ENCODE measurements at regions not wholly inside any gene's neighbourhood (a gene's known extent, or its start where the extent isn't known, plus 50 kb on each side); places are given as distances from the start of the nearest gene placed in this dataset.

GRCh38 chr3:187995667-187996066 lies 158.3 kb upstream of the LPP start:
- 0 out of 2 replicates have a peak, but pooled peaks cover 3% of the 10 kb centered on the region for H3K27me3 ChIP-seq (ENCODE audit: insufficient read depth, low read length)
- H3K4me3 ChIP-seq (ENCODE audit: low read length), result no peak overlapping the region
- no peak overlapping the region for H3K9ac ChIP-seq (ENCODE audit: low read depth, low read length)
- peaks cover 20% of the 10 kb centered on the region for H3K4me1 ChIP-seq (ENCODE audit: insufficient read depth, low read length)
- H3K9me3 ChIP-seq (ENCODE audit: insufficient read depth, low read depth, low read length), result no peaks in the 10 kb centered on the region
- no peaks in the 10 kb centered on the region for H3K36me3 ChIP-seq (ENCODE audit: insufficient read depth, low read length)
- H3K27ac ChIP-seq (ENCODE audit: low read depth, low read length), result no peak overlapping the region

- Histone ChIP-seq H3K27ac (ENCODE audit: low read depth, low read length) (no peak overlapping the region), H3K4me3 (ENCODE audit: low read length) (no peak overlapping the region), H3K27me3 (ENCODE audit: insufficient read depth, low read length) (0 out of 2 replicates have a peak, but pooled peaks cover 3% of the 10 kb centered on the region), H3K4me1 (ENCODE audit: insufficient read depth, low read length) (peaks cover 14% of the 10 kb centered on the region), H3K36me3 (ENCODE audit: insufficient read depth, low read length) (no peaks in the 10 kb centered on the region), H3K9me3 (ENCODE audit: insufficient read depth, low read depth, low read length) (no peaks in the 10 kb centered on the region), H3K9ac (ENCODE audit: low read depth, low read length) (no peak overlapping the region)
- 87% methylated on average over 2 of the region's 2 CpGs for WGBS
These were observed 157.3 kb upstream of the LPP start for GRCh38 chr3:187996609-187997008.

GRCh38 chr3:187997490-187997889 lies 156.5 kb upstream of the LPP start:
- Histone ChIP-seq H3K36me3 (ENCODE audit: insufficient read depth, low read length) (no peaks in the 10 kb centered on the region), H3K9ac (ENCODE audit: low read depth, low read length) (no peak overlapping the region), H3K9me3 (ENCODE audit: insufficient read depth, low read depth, low read length) (no peaks in the 10 kb centered on the region), H3K4me3 (ENCODE audit: low read length) (no peak overlapping the region), H3K27ac (ENCODE audit: low read depth, low read length) (no peak overlapping the region), H3K27me3 (ENCODE audit: insufficient read depth, low read length) (0 out of 2 replicates have a peak, but pooled peaks cover 3% of the 10 kb centered on the region), H3K4me1 (ENCODE audit: insufficient read depth, low read length) (peaks cover 14% of the 10 kb centered on the region)
- 83% methylated on average over 5 of the region's 5 CpGs for WGBS

GRCh38 chr3:187997946-187998561 lies 155.9 kb upstream of the LPP start:
- peaks cover 14% of the 10 kb centered on the region for H3K4me1 ChIP-seq (ENCODE audit: insufficient read depth, low read length)
- H3K4me3 ChIP-seq (ENCODE audit: low read length), result no peak overlapping the region
- no peak overlapping the region for H3K27ac ChIP-seq (ENCODE audit: low read depth, low read length)

DNA sequence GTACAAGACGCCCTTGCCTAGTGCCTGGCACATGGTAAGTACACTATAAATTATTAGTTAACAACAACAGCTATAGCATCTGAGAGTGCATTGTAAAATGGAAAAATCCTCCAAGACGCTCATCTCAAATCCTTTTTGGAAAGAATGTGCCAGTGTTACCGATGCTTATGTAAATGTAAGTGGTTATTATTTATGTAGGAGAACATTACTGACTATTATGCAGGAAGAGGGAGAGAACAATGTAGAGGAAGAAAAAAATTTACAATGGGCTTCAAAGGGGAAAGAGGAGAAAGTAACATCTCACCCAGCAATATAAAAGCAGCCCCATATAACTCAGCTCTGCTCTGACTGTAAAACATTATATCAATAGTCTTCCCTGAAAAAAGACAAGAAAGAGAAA lies 155.3 kb upstream of the LPP start:
- Histone ChIP-seq H3K27ac (ENCODE audit: low read depth, low read length) (no peak overlapping the region), H3K9me3 (ENCODE audit: insufficient read depth, low read depth, low read length) (no peaks in the 10 kb centered on the region), H3K36me3 (ENCODE audit: insufficient read depth, low read length) (no peaks in the 10 kb centered on the region), H3K4me1 (ENCODE audit: insufficient read depth, low read length) (peaks cover 19% of the 10 kb centered on the region), H3K9ac (ENCODE audit: low read depth, low read length) (no peak overlapping the region), H3K4me3 (ENCODE audit: low read length) (no peak overlapping the region), H3K27me3 (ENCODE audit: insufficient read depth, low read length) (0 out of 2 replicates have a peak, but pooled peaks cover 3% of the 10 kb centered on the region)
- WGBS, result 93% methylated on average over 2 of the region's 3 CpGs

More at GRCh38 chr3:187997946-187998561, 155.9 kb upstream of the LPP start:
- Histone ChIP-seq H3K9me3 (ENCODE audit: insufficient read depth, low read depth, low read length) (no peaks in the 10 kb centered on the region), H3K27me3 (ENCODE audit: insufficient read depth, low read length) (0 out of 2 replicates have a peak, but pooled peaks cover 3% of the 10 kb centered on the region), H3K36me3 (ENCODE audit: insufficient read depth, low read length) (no peaks in the 10 kb centered on the region), H3K9ac (ENCODE audit: low read depth, low read length) (no peak overlapping the region)
- 90% methylated on average over 9 of the region's 9 CpGs for WGBS

DNA sequence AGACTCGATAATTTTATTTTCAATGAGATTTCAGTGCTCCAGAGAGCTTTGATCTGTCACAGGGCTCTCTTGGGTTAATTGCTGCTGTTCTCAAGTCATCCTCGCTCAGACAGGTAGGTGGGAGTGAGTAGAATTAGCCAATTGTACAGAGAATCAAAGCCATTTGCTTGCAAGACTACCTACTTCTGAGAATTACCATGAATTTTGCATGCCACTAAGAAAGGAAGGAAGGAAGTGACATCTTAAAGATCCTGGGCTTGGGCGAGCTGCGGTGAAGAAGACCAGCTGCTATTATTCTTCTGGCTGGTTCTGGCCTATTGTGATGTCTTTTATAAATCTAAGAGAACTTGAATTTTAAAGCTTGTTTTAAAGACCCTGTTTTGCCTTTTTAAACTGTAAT lies 154.1 kb upstream of the LPP start:
- H3K9me3 ChIP-seq (ENCODE audit: insufficient read depth, low read depth, low read length), result no peaks in the 10 kb centered on the region
- H3K27me3 ChIP-seq (ENCODE audit: insufficient read depth, low read length), result 0 out of 2 replicates have a peak, but pooled peaks cover 3% of the 10 kb centered on the region
- 67% methylated on average over 4 of the region's 4 CpGs for WGBS
- no peak overlapping the region for H3K27ac ChIP-seq (ENCODE audit: low read depth, low read length)
- H3K36me3 ChIP-seq (ENCODE audit: insufficient read depth, low read length), result no peaks in the 10 kb centered on the region
- H3K9ac ChIP-seq (ENCODE audit: low read depth, low read length), result no peak overlapping the region
- H3K4me1 ChIP-seq (ENCODE audit: insufficient read depth, low read length), result peaks cover 24% of the 10 kb centered on the region
- H3K4me3 ChIP-seq (ENCODE audit: low read length), result no peak overlapping the region

DNA sequence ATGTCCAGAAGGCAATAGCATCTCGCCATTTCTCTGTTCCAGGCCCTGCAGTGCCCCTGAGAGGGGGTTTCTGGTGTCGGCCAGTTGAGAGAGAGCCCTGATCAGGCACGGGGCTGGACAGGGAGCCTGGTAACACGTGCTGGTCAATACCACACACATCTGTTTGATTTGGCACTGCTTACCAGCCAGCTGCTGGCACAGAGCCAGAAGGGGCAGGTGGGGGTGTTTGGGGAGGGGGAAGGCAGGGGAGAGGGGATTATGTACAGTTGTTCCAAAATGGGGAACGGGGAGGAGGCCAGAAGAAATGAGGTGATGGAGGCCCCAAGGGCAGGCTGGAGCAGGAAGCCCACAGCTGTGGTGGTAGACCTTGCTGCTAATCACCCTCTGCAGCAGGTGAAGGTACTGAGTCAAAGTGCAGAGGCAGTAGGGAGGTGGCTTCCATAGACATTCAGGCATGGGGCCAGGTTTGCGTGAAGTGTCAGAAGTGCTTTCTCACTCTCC lies 153.5 kb upstream of the LPP start:
- Histone ChIP-seq H3K4me1 (ENCODE audit: insufficient read depth, low read length) (peaks cover 24% of the 10 kb centered on the region), H3K27ac (ENCODE audit: low read depth, low read length) (no peak overlapping the region), H3K9ac (ENCODE audit: low read depth, low read length) (no peak overlapping the region), H3K36me3 (ENCODE audit: insufficient read depth, low read length) (no peaks in the 10 kb centered on the region), H3K4me3 (ENCODE audit: low read length) (no peak overlapping the region), H3K9me3 (ENCODE audit: insufficient read depth, low read depth, low read length) (no peaks in the 10 kb centered on the region), H3K27me3 (ENCODE audit: insufficient read depth, low read length) (0 out of 2 replicates have a peak, but pooled peaks cover 3% of the 10 kb centered on the region)
- 90% methylated on average over 6 of the region's 6 CpGs for WGBS

GRCh38 chr3:188001093-188001492 lies 152.9 kb upstream of the LPP start:
- peaks cover 24% of the 10 kb centered on the region for H3K4me1 ChIP-seq (ENCODE audit: insufficient read depth, low read length)
- 0 out of 2 replicates have a peak, but pooled peaks cover 3% of the 10 kb centered on the region for H3K27me3 ChIP-seq (ENCODE audit: insufficient read depth, low read length)
- no peaks in the 10 kb centered on the region for H3K36me3 ChIP-seq (ENCODE audit: insufficient read depth, low read length)
- H3K4me3 ChIP-seq (ENCODE audit: low read length), result no peak overlapping the region
- H3K9me3 ChIP-seq (ENCODE audit: insufficient read depth, low read depth, low read length), result no peaks in the 10 kb centered on the region
- H3K9ac ChIP-seq (ENCODE audit: low read depth, low read length), result no peak overlapping the region
- WGBS, result 90% methylated on average over 3 of the region's 3 CpGs
- H3K27ac ChIP-seq (ENCODE audit: low read depth, low read length), result no peak overlapping the region

DNA sequence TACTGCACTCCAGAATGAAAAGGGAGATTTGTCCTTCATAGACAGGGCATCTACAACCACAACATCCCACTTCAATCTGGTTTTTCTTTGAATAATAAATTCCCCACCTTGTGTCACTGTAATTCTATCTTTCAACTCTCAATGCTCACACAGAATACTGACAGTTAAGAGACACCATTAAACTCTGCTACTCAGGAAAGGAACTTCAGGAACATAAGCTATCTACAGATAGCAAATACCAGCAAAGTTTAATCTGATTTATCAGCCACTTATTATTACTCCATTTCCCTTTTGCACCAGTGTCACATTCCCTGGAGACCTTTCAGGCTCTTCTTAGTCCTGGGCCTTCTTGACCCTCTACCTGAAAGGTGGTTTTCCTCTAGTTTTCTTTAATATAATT lies 152.0 kb upstream of the LPP start:
- Histone ChIP-seq H3K4me3 (ENCODE audit: low read length) (no peak overlapping the region), H3K36me3 (ENCODE audit: insufficient read depth, low read length) (no peaks in the 10 kb centered on the region), H3K9me3 (ENCODE audit: insufficient read depth, low read depth, low read length) (no peaks in the 10 kb centered on the region), H3K4me1 (ENCODE audit: insufficient read depth, low read length) (peaks cover 24% of the 10 kb centered on the region), H3K27me3 (ENCODE audit: insufficient read depth, low read length) (0 out of 2 replicates have a peak, but pooled peaks cover 1% of the 10 kb centered on the region), H3K9ac (ENCODE audit: low read depth, low read length) (no peak overlapping the region), H3K27ac (ENCODE audit: low read depth, low read length) (no peak overlapping the region)

- 87% methylated on average over 1 of the region's 1 CpG for WGBS
- H3K27me3 ChIP-seq (ENCODE audit: insufficient read depth, low read length), result no peaks in the 10 kb centered on the region
- no peaks in the 10 kb centered on the region for H3K9me3 ChIP-seq (ENCODE audit: insufficient read depth, low read depth, low read length)
- peaks cover 24% of the 10 kb centered on the region for H3K4me1 ChIP-seq (ENCODE audit: insufficient read depth, low read length)
- no peak overlapping the region for H3K27ac ChIP-seq (ENCODE audit: low read depth, low read length)
- no peak overlapping the region for H3K4me3 ChIP-seq (ENCODE audit: low read length)
- no peak overlapping the region for H3K9ac ChIP-seq (ENCODE audit: low read depth, low read length)
- no peaks in the 10 kb centered on the region for H3K36me3 ChIP-seq (ENCODE audit: insufficient read depth, low read length)
These were observed 151.3 kb upstream of the LPP start for GRCh38 chr3:188002626-188003138.

DNA sequence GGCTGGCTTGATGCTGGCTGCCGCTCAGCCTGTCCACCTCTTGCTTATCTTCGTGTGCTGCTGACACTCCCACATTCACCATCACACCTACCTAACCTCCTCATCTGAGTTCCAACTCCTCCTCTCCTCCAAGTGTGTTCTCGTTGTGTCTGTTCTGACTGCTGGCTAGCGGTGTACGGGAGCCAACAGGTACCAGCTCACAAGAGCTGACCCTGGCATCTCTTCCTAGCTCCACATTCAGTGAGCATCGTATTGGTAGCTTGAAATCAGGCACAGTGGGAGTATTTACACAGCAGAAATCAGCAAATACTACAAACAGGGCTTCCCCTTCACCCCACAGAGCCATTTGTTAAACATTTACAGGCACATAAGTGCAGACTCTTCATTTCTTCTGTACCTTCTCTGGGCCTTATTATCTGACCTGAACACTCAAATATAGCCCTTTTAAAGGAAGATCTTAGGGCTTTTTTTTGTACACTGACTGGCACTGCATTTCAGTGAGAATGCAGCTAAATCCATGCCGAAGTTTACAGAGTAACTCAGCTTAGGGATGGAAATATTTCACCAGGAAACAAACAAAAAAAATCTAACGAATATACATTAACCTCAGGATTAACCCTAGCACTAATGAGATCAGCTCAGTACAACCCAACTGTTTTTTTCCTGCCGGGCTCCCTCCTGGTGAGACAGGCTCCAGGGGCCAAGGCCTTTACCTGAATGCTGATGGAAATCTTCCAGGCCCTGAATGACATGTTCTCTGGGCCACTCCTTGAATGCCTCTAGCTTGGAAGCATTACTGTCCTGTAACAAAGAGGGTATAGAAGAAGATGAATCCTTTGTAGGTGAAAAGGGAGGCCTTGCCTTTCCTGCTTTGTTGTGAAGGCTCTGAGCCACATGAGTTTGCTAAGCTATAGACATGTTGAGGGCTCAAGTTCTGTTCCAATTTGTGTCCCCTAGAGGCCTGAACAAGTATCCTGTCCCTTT lies 150.5 kb upstream of the LPP start:
- WGBS, result 78% methylated on average over 9 of the region's 9 CpGs
- Histone ChIP-seq H3K9me3 (ENCODE audit: insufficient read depth, low read depth, low read length) (no peaks in the 10 kb centered on the region), H3K4me3 (ENCODE audit: low read length) (no peak overlapping the region), H3K27me3 (ENCODE audit: insufficient read depth, low read length) (no peaks in the 10 kb centered on the region), H3K4me1 (ENCODE audit: insufficient read depth, low read length) (peaks cover 24% of the 10 kb centered on the region), H3K36me3 (ENCODE audit: insufficient read depth, low read length) (no peaks in the 10 kb centered on the region), H3K9ac (ENCODE audit: low read depth, low read length) (no peak overlapping the region), H3K27ac (ENCODE audit: low read depth, low read length) (no peak overlapping the region)

Data from HUES64 (cell line).